Endothelial cell (in vitro differentiated cells): ENCODE measurements at regions not wholly inside any gene's neighbourhood (a gene's known extent, or its start where the extent isn't known, plus 50 kb on each side); places are given as distances from the start of the nearest gene placed in this dataset.

Experiments used
- DNase-seq: peaks from one replicate; pipeline ENCODE4 v3.0.0; 2021; ENCODE audit warnings: low spot score
- H3K27ac Mint-ChIP-seq: one replicate; pipeline ENCODE4 v1.8.0; 2021; ENCODE audit warnings: mixed read lengths, inconsistent platforms; ENCODE audit not compliant: unreplicated experiment
- H3K27me3 Mint-ChIP-seq: one replicate; pipeline ENCODE4 v1.8.0; 2021; ENCODE audit warnings: mild to moderate bottlenecking, moderate library complexity, mixed read lengths, inconsistent platforms; ENCODE audit not compliant: unreplicated experiment
- H3K36me3 Mint-ChIP-seq: one replicate; pipeline ENCODE4 v1.8.0; 2021; ENCODE audit warnings: mild to moderate bottlenecking, low read depth, mixed read lengths, inconsistent platforms; ENCODE audit not compliant: unreplicated experiment
- H3K4me1 Mint-ChIP-seq: one replicate; pipeline ENCODE4 v1.8.0; 2021; ENCODE audit warnings: mild to moderate bottlenecking, mixed read lengths, inconsistent platforms; ENCODE audit not compliant: unreplicated experiment
- H3K4me3 Mint-ChIP-seq: one replicate; pipeline ENCODE4 v1.8.0; 2021; ENCODE audit warnings: mild to moderate bottlenecking, mixed read lengths, inconsistent platforms; ENCODE audit not compliant: unreplicated experiment
- H3K9me3 Mint-ChIP-seq: one replicate; pipeline ENCODE4 v1.8.0; 2021; ENCODE audit warnings: mixed read lengths, inconsistent platforms; ENCODE audit not compliant: unreplicated experiment
- TF ChIP-seq, protein P1 (sequence below): fragments of 200-600 bp; sonication (generic); IDR thresholded peaks from one replicate; pipeline ENCODE4 v1.5.0; 2021; ENCODE audit warnings: antibody characterized with exemption; ENCODE audit not compliant: unreplicated experiment

DNA sequence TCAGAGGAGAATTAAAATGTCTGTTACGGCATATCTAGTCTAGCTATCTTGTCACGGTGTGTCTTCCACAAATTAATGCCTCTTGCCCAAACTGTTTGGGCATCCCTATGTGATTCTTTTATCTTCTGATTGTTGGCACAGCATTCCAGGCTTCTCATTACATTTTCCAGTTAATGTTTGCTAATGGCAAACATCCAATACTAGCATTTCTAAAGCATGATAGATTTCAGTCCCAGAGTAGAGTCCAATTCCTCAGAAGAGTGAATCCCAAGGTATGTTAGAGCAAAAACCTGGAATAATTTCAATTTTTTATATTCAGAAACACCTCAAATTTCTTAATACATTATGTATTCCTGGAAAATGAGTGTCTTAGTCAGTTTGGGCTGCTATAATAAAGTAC lies 684.5 kb upstream of the SLITRK1 start:
- H3K4me1 Mint-ChIP-seq = no peaks in the 10 kb centered on the region
- no peaks in the 10 kb centered on the region for H3K36me3 Mint-ChIP-seq
- no peaks in the 10 kb centered on the region for H3K9me3 Mint-ChIP-seq
- no peak overlapping the region for H3K27ac Mint-ChIP-seq
- TF ChIP-seq, protein P1, sequence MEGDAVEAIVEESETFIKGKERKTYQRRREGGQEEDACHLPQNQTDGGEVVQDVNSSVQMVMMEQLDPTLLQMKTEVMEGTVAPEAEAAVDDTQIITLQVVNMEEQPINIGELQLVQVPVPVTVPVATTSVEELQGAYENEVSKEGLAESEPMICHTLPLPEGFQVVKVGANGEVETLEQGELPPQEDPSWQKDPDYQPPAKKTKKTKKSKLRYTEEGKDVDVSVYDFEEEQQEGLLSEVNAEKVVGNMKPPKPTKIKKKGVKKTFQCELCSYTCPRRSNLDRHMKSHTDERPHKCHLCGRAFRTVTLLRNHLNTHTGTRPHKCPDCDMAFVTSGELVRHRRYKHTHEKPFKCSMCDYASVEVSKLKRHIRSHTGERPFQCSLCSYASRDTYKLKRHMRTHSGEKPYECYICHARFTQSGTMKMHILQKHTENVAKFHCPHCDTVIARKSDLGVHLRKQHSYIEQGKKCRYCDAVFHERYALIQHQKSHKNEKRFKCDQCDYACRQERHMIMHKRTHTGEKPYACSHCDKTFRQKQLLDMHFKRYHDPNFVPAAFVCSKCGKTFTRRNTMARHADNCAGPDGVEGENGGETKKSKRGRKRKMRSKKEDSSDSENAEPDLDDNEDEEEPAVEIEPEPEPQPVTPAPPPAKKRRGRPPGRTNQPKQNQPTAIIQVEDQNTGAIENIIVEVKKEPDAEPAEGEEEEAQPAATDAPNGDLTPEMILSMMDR = no peak
- no peak for DNase-seq
- no peaks in the 10 kb centered on the region for H3K27me3 Mint-ChIP-seq
- H3K4me3 Mint-ChIP-seq = no peak overlapping the region

DNA sequence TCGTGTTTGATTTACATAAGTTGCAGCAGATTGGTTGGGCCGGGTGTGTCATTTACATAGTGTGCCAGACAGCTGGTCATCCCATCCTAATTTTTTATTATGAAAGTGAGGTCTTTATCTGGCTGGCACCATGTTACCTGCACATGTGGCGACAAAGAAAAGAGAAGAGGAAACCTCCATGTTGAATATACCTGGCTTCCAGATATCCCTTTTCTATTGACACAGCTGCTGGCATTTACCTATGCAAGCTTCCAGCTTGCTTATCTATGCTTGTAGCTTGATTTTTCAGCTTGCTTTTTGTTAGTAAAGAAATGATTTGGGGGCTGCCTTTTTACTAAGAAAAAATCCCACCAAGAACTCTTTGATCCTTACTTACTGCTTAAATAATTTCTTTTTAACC lies 681.3 kb upstream of the SLITRK1 start:
- DNase-seq = no peak
- Mint-ChIP-seq H3K4me3 (no peak overlapping the region), H3K36me3 (peaks cover 5% of the 10 kb centered on the region), H3K27ac (no peak overlapping the region), H3K9me3 (peaks cover 6% of the 10 kb centered on the region), H3K4me1 (no peaks in the 10 kb centered on the region), H3K27me3 (no peaks in the 10 kb centered on the region)
- TF ChIP-seq, protein P1 = no peak

DNA sequence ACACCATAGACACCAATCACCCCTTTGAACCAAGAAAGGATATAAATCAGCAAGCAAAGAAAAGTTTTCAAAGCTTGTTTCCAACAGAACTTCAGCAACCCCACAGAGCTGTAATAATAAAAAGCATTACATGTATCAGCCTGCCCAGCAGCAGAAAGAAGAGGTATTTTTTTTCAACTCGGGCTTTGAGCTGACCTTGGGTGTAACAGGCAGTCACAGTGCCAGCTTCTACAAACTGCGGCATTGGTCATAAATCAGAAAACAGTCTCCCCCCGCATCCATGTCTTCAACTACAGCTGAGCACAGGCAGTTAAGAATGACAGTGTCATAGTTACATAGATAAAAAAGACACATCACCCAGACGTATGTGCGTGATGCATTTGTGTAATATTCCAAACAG lies 671.0 kb upstream of the SLITRK1 start:
- Mint-ChIP-seq H3K9me3 (no peaks in the 10 kb centered on the region), H3K4me1 (no peaks in the 10 kb centered on the region), H3K27ac (no peak overlapping the region), H3K27me3 (no peaks in the 10 kb centered on the region), H3K4me3 (no peak overlapping the region), H3K36me3 (no peaks in the 10 kb centered on the region)
- DNase-seq = no peak
- TF ChIP-seq, protein P1 = no peak

DNA sequence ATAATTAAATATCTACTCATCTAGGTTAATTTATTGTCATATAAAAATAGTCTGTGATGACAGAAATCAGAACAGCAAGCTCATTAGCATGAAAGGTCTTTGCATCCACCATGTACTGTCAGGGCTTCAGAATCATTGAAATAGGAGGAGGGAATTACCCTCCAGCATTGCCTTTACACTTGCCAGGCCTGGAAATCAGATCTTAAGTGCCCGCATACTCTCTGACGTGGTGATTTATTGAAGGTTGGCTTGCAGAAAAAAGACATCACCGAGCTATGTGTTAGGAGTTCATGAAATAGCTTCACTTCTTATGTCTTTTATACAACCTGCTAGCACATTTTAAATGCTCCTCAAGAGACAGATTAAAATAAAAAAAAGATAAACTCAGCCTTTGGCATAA lies 661.7 kb upstream of the SLITRK1 start:
- Mint-ChIP-seq H3K27ac (no peak overlapping the region), H3K36me3 (no peaks in the 10 kb centered on the region), H3K4me1 (no peaks in the 10 kb centered on the region), H3K27me3 (no peaks in the 10 kb centered on the region), H3K9me3 (no peaks in the 10 kb centered on the region), H3K4me3 (no peak overlapping the region)
- no peak for DNase-seq
- TF ChIP-seq, protein P1 = no peak

DNA sequence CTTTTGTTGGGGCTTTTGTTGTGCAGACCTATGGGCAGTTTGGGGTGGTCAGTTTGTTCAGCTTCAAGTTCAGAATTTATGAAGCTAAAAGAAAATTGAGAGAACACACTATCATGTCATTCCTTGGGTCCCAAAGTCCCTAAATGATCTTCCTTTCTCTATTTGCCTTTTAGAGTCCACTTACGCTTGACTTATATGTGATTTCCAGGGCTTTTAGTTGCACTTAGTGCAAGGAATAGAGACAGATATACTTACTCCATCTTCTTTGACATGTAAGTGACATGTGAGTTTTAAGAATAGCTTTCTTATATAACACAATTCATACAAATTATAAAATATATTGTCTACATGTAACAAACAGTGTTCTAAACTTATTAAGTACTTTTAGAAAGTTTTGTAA lies 660.1 kb upstream of the SLITRK1 start:
- no peak for DNase-seq
- Mint-ChIP-seq H3K36me3 (no peaks in the 10 kb centered on the region), H3K27me3 (no peaks in the 10 kb centered on the region), H3K9me3 (no peaks in the 10 kb centered on the region), H3K27ac (no peak overlapping the region), H3K4me3 (no peak overlapping the region), H3K4me1 (no peaks in the 10 kb centered on the region)
- TF ChIP-seq, protein P1 = no peak
